Right atrium auricular region (tissue), 2 donors: ENCODE measurements at regions not wholly inside any gene's neighbourhood (a gene's known extent, or its start where the extent isn't known, plus 50 kb on each side); places are given as distances from the start of the nearest gene placed in this dataset.

Experiments used
- DNase-seq: peaks from one replicate; pipeline ENCODE4 v3.0.0-alpha.2; 2019; ENCODE audit warnings: low spot score
- H3K27ac ChIP-seq, 2 donors: fragments of 200-600 bp; sonication (generic); 1 replicate in 1 of 2; 2 replicates in 1 of 2; pipeline ENCODE4 v1.5.1; 2016 to 2019
- H3K27me3 ChIP-seq, 2 donors: fragments of 200-600 bp; sonication (generic); one replicate each; pipeline versions ENCODE4 v1.5.1 to v1.6.0; 2017 to 2019
- H3K36me3 ChIP-seq: fragments of 200-600 bp; sonication (generic); one replicate; pipeline ENCODE4 v1.5.1; 2016
- H3K4me1 ChIP-seq, 2 donors: fragments of 200-600 bp; sonication (generic); one replicate each; pipeline versions ENCODE4 v1.5.1 to v1.6.0; 2017 to 2019
- H3K4me3 ChIP-seq, 2 donors: fragments of 200-600 bp; sonication (generic); 1 replicate in 1 of 2; 2 replicates in 1 of 2; pipeline ENCODE4 v1.5.1; 2017 to 2019; ENCODE audit warnings: mild to moderate bottlenecking in 1 of 2, moderate library complexity in 1 of 2
- H3K9me3 ChIP-seq, 2 donors: fragments of 200-600 bp; sonication (generic); one replicate each; pipeline ENCODE4 v1.5.1; 2019
- TF ChIP-seq, protein P1 (sequence below), 2 donors: fragments of 200-600 bp; sonication (generic); IDR thresholded peaks; one replicate each; pipeline ENCODE4 v1.5.1; 2019; ENCODE audit warnings: antibody characterized with exemption in 2 of 2

GRCh38 chr1:78280626-78281025, 210.1 kb upstream of the PTGFR start:
- Histone ChIP-seq H3K36me3 (no peaks in the 10 kb centered on the region), H3K9me3 (no peaks in the 10 kb centered on the region), H3K27ac (no peak overlapping the region), H3K4me3 (no peak overlapping the region), H3K27me3 (no peaks in the 10 kb centered on the region), H3K4me1 (no peaks in the 10 kb centered on the region)
- DNase-seq, result no peak
- TF ChIP-seq, protein P1, sequence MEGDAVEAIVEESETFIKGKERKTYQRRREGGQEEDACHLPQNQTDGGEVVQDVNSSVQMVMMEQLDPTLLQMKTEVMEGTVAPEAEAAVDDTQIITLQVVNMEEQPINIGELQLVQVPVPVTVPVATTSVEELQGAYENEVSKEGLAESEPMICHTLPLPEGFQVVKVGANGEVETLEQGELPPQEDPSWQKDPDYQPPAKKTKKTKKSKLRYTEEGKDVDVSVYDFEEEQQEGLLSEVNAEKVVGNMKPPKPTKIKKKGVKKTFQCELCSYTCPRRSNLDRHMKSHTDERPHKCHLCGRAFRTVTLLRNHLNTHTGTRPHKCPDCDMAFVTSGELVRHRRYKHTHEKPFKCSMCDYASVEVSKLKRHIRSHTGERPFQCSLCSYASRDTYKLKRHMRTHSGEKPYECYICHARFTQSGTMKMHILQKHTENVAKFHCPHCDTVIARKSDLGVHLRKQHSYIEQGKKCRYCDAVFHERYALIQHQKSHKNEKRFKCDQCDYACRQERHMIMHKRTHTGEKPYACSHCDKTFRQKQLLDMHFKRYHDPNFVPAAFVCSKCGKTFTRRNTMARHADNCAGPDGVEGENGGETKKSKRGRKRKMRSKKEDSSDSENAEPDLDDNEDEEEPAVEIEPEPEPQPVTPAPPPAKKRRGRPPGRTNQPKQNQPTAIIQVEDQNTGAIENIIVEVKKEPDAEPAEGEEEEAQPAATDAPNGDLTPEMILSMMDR (IDR thresholded peaks at IDR 0.05), result no peak

- no peaks in the 10 kb centered on the region for H3K9me3 ChIP-seq
- TF ChIP-seq, protein P1 (IDR thresholded peaks at IDR 0.05), result no peak
- H3K27me3 ChIP-seq, result no peaks in the 10 kb centered on the region
- no peak overlapping the region for H3K4me3 ChIP-seq
- H3K27ac ChIP-seq, result no peak overlapping the region
- no peaks in the 10 kb centered on the region for H3K4me1 ChIP-seq
- no peak for DNase-seq
- H3K36me3 ChIP-seq, result no peaks in the 10 kb centered on the region
These were observed 209.2 kb upstream of the PTGFR start for GRCh38 chr1:78281580-78281979.

DNA sequence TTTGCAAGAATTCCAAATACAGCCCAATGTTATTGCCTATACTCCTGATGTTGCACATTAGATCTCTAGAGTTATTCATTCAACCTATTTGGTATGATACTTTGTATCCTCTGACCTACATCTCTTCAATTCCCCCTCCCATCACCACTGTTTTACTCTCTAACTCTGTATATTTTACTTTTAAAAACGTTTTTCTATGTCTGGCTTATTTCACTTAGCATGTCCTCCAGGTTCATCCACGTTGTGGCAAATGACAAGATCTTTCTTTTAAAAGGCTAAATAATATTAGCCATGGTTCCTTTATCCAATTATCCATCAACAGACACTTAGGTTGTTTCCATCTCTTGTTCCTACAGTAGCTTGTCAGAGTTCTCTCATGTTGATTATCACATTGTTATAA, 207.1 kb upstream of the PTGFR start:
- Histone ChIP-seq H3K27ac (no peak overlapping the region), H3K9me3 (no peaks in the 10 kb centered on the region), H3K27me3 (no peaks in the 10 kb centered on the region), H3K36me3 (no peaks in the 10 kb centered on the region), H3K4me3 (no peak overlapping the region), H3K4me1 (no peaks in the 10 kb centered on the region)
- TF ChIP-seq, protein P1 (IDR thresholded peaks at IDR 0.05), result no peak
- no peak for DNase-seq

DNA sequence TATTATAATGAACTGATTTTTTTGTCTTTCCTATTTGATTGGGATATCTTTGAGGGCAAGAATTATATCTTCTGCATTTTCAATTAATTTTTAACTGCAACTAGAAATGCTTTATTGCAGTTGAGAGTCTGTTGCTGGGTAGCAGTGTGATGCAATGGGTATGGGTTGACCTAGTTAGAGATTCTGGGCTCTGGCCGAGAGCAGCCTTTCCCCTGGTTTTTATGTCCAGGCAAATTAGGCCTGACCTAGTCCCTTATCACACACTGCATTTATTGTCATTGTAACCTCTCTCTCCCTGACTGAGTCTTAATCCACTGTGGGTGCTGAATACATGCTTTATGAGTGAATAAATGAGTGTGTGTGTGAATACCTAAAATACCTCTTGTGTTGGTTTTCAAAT, 206.4 kb upstream of the PTGFR start:
- TF ChIP-seq, protein P1 (IDR thresholded peaks at IDR 0.05), result no peak
- H3K27me3 ChIP-seq, result no peaks in the 10 kb centered on the region
- peak overlapping the region in 1 of 2 donors; percentile 43 for H3K27ac ChIP-seq
- H3K36me3 ChIP-seq, result no peaks in the 10 kb centered on the region
- H3K4me3 ChIP-seq, result no peak overlapping the region
- DNase-seq, result peak; percentile 73
- H3K9me3 ChIP-seq, result no peaks in the 10 kb centered on the region
- no peaks in the 10 kb centered on the region for H3K4me1 ChIP-seq

DNA sequence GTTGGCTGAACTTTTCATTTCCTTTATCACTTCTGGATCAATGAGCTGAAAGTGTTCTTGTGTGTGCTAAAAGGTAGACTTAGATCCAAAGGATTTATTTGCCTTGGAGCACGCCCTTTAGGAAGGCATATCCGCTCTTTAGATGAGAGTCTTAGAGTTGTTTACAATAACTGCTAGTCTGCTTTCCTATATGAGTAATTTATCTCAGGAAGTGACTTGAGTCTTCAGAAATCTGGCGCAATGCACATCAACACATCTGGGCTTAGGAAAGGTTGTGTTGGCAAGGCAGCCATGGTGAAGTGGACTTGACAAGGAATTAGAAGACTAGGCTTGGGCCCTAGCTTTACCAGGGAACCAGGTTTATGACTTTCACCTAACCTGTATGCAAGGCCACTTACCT, 204.1 kb upstream of the PTGFR start:
- TF ChIP-seq, protein P1 (IDR thresholded peaks at IDR 0.05), result no peak
- H3K36me3 ChIP-seq, result no peaks in the 10 kb centered on the region

DNA sequence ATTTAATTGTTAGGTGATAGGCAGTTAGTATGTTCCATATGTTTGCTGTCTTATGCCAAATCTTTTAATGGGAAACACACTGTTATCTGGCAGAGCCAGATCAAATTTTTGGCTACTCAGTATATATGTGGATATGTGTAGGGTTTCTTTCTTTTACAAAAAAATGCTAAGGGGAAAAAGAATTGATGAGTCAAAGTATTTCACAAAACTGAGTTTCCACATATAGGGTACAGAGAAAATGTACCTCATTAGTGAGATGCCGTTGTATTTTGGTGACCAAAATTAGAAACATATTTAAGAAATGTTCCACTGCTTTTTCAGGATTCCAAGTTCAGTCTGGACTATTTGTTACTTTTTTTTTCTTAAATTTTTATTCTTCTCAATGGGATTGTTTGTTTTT, 201.2 kb upstream of the PTGFR start:
- peak overlapping the region in 1 of 2 donors; percentile 35 for H3K27ac ChIP-seq
- no peaks in the 10 kb centered on the region for H3K36me3 ChIP-seq
- H3K27me3 ChIP-seq, result no peaks in the 10 kb centered on the region
- no peaks in the 10 kb centered on the region for H3K4me1 ChIP-seq
- H3K9me3 ChIP-seq, result no peaks in the 10 kb centered on the region
- no peak overlapping the region for H3K4me3 ChIP-seq
- TF ChIP-seq, protein P1 (IDR thresholded peaks at IDR 0.05), result no peak
- no peak for DNase-seq

More for the DNA sequence above, 204.1 kb upstream of the PTGFR start:
- H3K27me3 ChIP-seq, result no peaks in the 10 kb centered on the region
- H3K27ac ChIP-seq, result no peak overlapping the region
- no peaks in the 10 kb centered on the region for H3K4me1 ChIP-seq
- H3K9me3 ChIP-seq, result no peaks in the 10 kb centered on the region
- DNase-seq, result no peak
- no peak overlapping the region for H3K4me3 ChIP-seq
